Uterus (tissue), 2 donors: ENCODE measurements at regions not wholly inside any gene's neighbourhood (a gene's known extent, or its start where the extent isn't known, plus 50 kb on each side); places are given as distances from the start of the nearest gene placed in this dataset.

Experiments
- CTCF ChIP-seq, 4 experiments: fragments of 200-600 bp in 2 of 4; fragments of 450-650 bp in 2 of 4; sonication (generic) in 2 of 4; IDR thresholded peaks; one replicate each; pipeline ENCODE4 v1.5.1; 2016 to 2019; ENCODE audit warnings: antibody characterized with exemption in 4 of 4, mild to moderate bottlenecking in 2 of 4, moderate library complexity in 1 of 4
- POLR2A ChIP-seq, 2 donors: fragments of 450-650 bp; IDR thresholded peaks; one replicate each; pipeline ENCODE4 v1.6.1; 2016; ENCODE audit warnings: antibody characterized with exemption in 2 of 2, mild to moderate bottlenecking in 1 of 2, moderate library complexity in 1 of 2

GRCh38 chr6:121855521-121855920 is 420.1 kb downstream of the GJA1 start:
- TF ChIP-seq CTCF (IDR thresholded peaks at IDR 0.05), result no peak
- TF ChIP-seq POLR2A (IDR thresholded peaks at IDR 0.05), result no peak
